H1 (cell line): ENCODE measurements at regions not wholly inside any gene's neighbourhood (a gene's known extent, or its start where the extent isn't known, plus 50 kb on each side); places are given as distances from the start of the nearest gene placed in this dataset.

ENCODE experiments used
- CTCF ChIA-PET: fragments of 300-600 bp; sonication (Branson Sonifier 250); formaldehyde crosslinking; loops from one replicate; lab custom pipeline; 2021; ENCODE audit not compliant: partially characterized antibody; lab: Charles Lee
- POLR2A ChIA-PET: fragments of 300-600 bp; sonication (Branson Sonifier 250); formaldehyde crosslinking; loops from one replicate; lab custom pipeline; 2021; ENCODE audit warnings: inconsistent platforms; ENCODE audit not compliant: partially characterized antibody; lab: Charles Lee
- DNase-seq, 2 experiments: peaks; one replicate each; pipeline versions ENCODE4 v3.0.0 to v3.0.0-alpha.2; 2010 to 2022; ENCODE audit warnings: low spot score in 2 of 2, low read depth in 1 of 2, mixed read lengths in 1 of 2
- FAIRE-seq: peaks from 2 replicates; lab custom pipeline; 2011; peaks lifted over from hg19 to GRCh38; lab: Jason Lieb, UNC
- H2AFZ ChIP-seq: 2 replicates; pipeline ENCODE4 v1.8.1; 2012; ENCODE audit warnings: low read length, inconsistent platforms
- H2AK5ac ChIP-seq: 2 replicates; pipeline ENCODE4 v1.6.1; 2013; ENCODE audit warnings: low read depth, low read length
- H2BK120ac ChIP-seq: replicated peaks from 2 replicates; pipeline ENCODE3; 2013; ENCODE audit warnings: low read depth, low read length, inconsistent platforms
- H2BK12ac ChIP-seq: 2 replicates; pipeline ENCODE4 v1.6.1; 2013; ENCODE audit warnings: low read depth, low read length
- H2BK15ac ChIP-seq: 2 replicates; pipeline ENCODE4 v1.6.1; 2013; ENCODE audit warnings: low read length
- H2BK20ac ChIP-seq: 2 replicates; pipeline ENCODE4 v1.6.1; 2013; ENCODE audit warnings: low read length
- H2BK5ac ChIP-seq: 2 replicates; pipeline ENCODE4 v1.6.1; 2013; ENCODE audit warnings: low read depth, low read length
- H3K14ac ChIP-seq: 2 replicates; pipeline ENCODE4 v1.6.1; 2013; ENCODE audit warnings: inconsistent platforms; ENCODE audit not compliant: insufficient read length
- H3K18ac ChIP-seq: 2 replicates; pipeline ENCODE4 v1.6.1; 2013; ENCODE audit warnings: low read length; ENCODE audit errors: extremely low read depth
- H3K23ac ChIP-seq: 2 replicates; pipeline ENCODE4 v1.6.1; 2013; ENCODE audit warnings: inconsistent platforms; ENCODE audit not compliant: insufficient read length
- H3K23me2 ChIP-seq: 2 replicates; pipeline ENCODE4 v1.6.1; 2013; ENCODE audit warnings: low read depth, low read length
- H3K27ac ChIP-seq: 2 replicates; pipeline ENCODE4 v1.6.1; 2011; ENCODE audit warnings: low read depth, low read length, inconsistent platforms
- H3K27me3 ChIP-seq, 4 experiments: replicated peaks in 1 of 4; 1 replicate in 1 of 4; 2 replicates in 3 of 4; pipeline versions ENCODE4 v1.6.1 to v1.8.1; 2011 to 2013; ENCODE audit warnings: low read length in 3 of 4, mild to moderate bottlenecking in 3 of 4, inconsistent platforms in 2 of 4, mixed read lengths in 2 of 4, moderate library complexity in 1 of 4; ENCODE audit not compliant: control insufficient read depth in 3 of 4, insufficient read depth in 3 of 4; ENCODE audit errors: extremely low read depth in 1 of 4
- H3K36me3 ChIP-seq, 4 experiments: 2 replicates each; pipeline versions ENCODE4 v1.6.1 to v1.8.1; 2011 to 2013; ENCODE audit warnings: mild to moderate bottlenecking in 4 of 4, low read length in 3 of 4, moderate library complexity in 2 of 4, control low read depth in 1 of 4, inconsistent platforms in 1 of 4; ENCODE audit not compliant: insufficient read depth in 4 of 4, control insufficient read depth in 2 of 4
- H3K4ac ChIP-seq: replicated peaks from 2 replicates; pipeline ENCODE3; 2013; ENCODE audit warnings: low read length, low read depth, mixed read lengths, inconsistent platforms; ENCODE audit not compliant: insufficient read length
- H3K4me1 ChIP-seq, 4 experiments: replicated peaks in 1 of 4; 1 replicate in 1 of 4; 2 replicates in 3 of 4; pipeline versions ENCODE4 v1.6.1 to v1.8.1; 2011 to 2013; ENCODE audit warnings: low read length in 3 of 4, inconsistent platforms in 2 of 4, mixed read lengths in 1 of 4; ENCODE audit not compliant: insufficient read depth in 4 of 4, control insufficient read depth in 3 of 4
- H3K4me2 ChIP-seq, 2 experiments: 2 replicates each; pipeline versions ENCODE4 v1.6.1 to v1.8.1; 2011 to 2013; ENCODE audit warnings: low read depth in 2 of 2, low read length in 2 of 2, control low read depth in 1 of 2, inconsistent platforms in 1 of 2, mild to moderate bottlenecking in 1 of 2; ENCODE audit not compliant: insufficient read depth in 1 of 2
- H3K4me3 ChIP-seq, 4 experiments: fragments of 200-600, 300-600 bp in 1 of 4; sonication (generic), shearing (Covaris generic), sonication (Bioruptor Twin) in 1 of 4; 2 replicates each; pipeline versions ENCODE4 v1.5.1 to v1.8.1; 2011 to 2016; ENCODE audit warnings: low read length in 4 of 4, low read depth in 3 of 4, control low read depth in 2 of 4, inconsistent platforms in 2 of 4, mild to moderate bottlenecking in 2 of 4, mixed read lengths in 1 of 4, moderate library complexity in 1 of 4; ENCODE audit not compliant: insufficient read depth in 2 of 4; ENCODE audit errors: extremely low read depth in 1 of 4
- H3K56ac ChIP-seq: replicated peaks from 2 replicates; pipeline ENCODE3; 2013; ENCODE audit warnings: low read depth, mild to moderate bottlenecking, mixed read lengths, low read length, inconsistent platforms; ENCODE audit not compliant: insufficient read length
- H3K79me1 ChIP-seq: 2 replicates; pipeline ENCODE4 v1.6.1; 2013; ENCODE audit warnings: low read depth, low read length, control low read depth
- H3K79me2 ChIP-seq, 2 experiments: 2 replicates each; pipeline versions ENCODE4 v1.6.1 to v1.8.1; 2012 to 2013; ENCODE audit warnings: low read length in 2 of 2, mild to moderate bottlenecking in 2 of 2, inconsistent platforms in 1 of 2; ENCODE audit not compliant: insufficient read depth in 2 of 2, control insufficient read depth in 1 of 2
- H3K9ac ChIP-seq, 4 experiments: replicated peaks in 1 of 4; 1 replicate in 1 of 4; 2 replicates in 3 of 4; pipeline versions ENCODE4 v1.6.1 to v1.8.1; 2011 to 2013; ENCODE audit warnings: low read depth in 3 of 4, low read length in 3 of 4, control low read depth in 2 of 4, mild to moderate bottlenecking in 2 of 4, moderate library complexity in 2 of 4, inconsistent platforms in 1 of 4; ENCODE audit errors: extremely low read depth in 1 of 4
- H3K9me3 ChIP-seq, 2 experiments: 2 replicates each; pipeline versions ENCODE4 v1.6.1 to v1.8.1; 2012 to 2013; ENCODE audit warnings: mild to moderate bottlenecking in 2 of 2, moderate library complexity in 2 of 2, control low read depth in 1 of 2, inconsistent platforms in 1 of 2, low read depth in 1 of 2, low read length in 1 of 2, mixed read lengths in 1 of 2; ENCODE audit not compliant: insufficient read depth in 2 of 2
- H4K20me1 ChIP-seq, 2 experiments: replicated peaks in 1 of 2; 2 replicates each; pipeline versions ENCODE3 to v1.8.1; 2011 to 2013; ENCODE audit warnings: inconsistent platforms in 2 of 2, low read length in 2 of 2, mild to moderate bottlenecking in 1 of 2; ENCODE audit not compliant: insufficient read depth in 2 of 2, control insufficient read depth in 1 of 2
- H4K5ac ChIP-seq: 2 replicates; pipeline ENCODE4 v1.6.1; 2013; ENCODE audit warnings: low read length, low read depth, mixed read lengths, inconsistent platforms; ENCODE audit not compliant: insufficient read length
- H4K8ac ChIP-seq: 2 replicates; pipeline ENCODE4 v1.8.0; 2013; ENCODE audit warnings: mild to moderate bottlenecking, moderate library complexity, low read length, inconsistent platforms; ENCODE audit not compliant: insufficient read depth; ENCODE audit errors: extremely low read depth
- H4K91ac ChIP-seq: replicated peaks from 2 replicates; pipeline ENCODE3; 2013; ENCODE audit warnings: low read length, mixed read lengths, inconsistent platforms; ENCODE audit not compliant: insufficient read length
- CBX8 ChIP-seq: fragments of 300-800, 300-1000 bp; sonication (generic); IDR thresholded peaks from 2 replicates; pipeline ENCODE4 v1.7.1; 2016; ENCODE audit warnings: low read depth, low read length, borderline replicate concordance
- GABPA ChIP-seq: IDR thresholded peaks from 2 replicates; pipeline ENCODE4 v1.6.1; 2011; ENCODE audit warnings: mild to moderate bottlenecking, low read length, moderate library complexity, borderline replicate concordance; ENCODE audit not compliant: insufficient read depth
- RFX5 ChIP-seq: IDR thresholded peaks from 2 replicates; pipeline ENCODE4 v1.6.1; 2011; ENCODE audit warnings: low read depth, low read length, improper control_type of control experiment, borderline replicate concordance
- SIRT6 ChIP-seq: IDR thresholded peaks from one replicate; pipeline ENCODE4 v1.7.1; 2012; ENCODE audit warnings: low read length, inconsistent platforms
- SP2 ChIP-seq: IDR thresholded peaks from 2 replicates; pipeline ENCODE4 v1.6.1; 2012; ENCODE audit warnings: mild to moderate bottlenecking, low read length, inconsistent platforms
- TEAD4 ChIP-seq: IDR thresholded peaks from 2 replicates; pipeline ENCODE4 v1.6.1; 2012; ENCODE audit warnings: low read depth, low read length, inconsistent platforms, mixed read lengths
- YY1 ChIP-seq: IDR thresholded peaks from 2 replicates; pipeline ENCODE4 v1.6.1; 2011; ENCODE audit warnings: low read depth, mild to moderate bottlenecking, low read length
- WGBS, 2 experiments: shearing (Covaris generic) in 1 of 2; methylation state at CpG; one replicate each; pipeline versions ENCODE4 v1.1.6 to v1.1.7; 2013 to 2015; ENCODE audit warnings: low lambda C conversion rate in 2 of 2, mixed read lengths in 2 of 2, inconsistent platforms in 1 of 2, low coverage in 1 of 2, missing lambda C conversion rate in 1 of 2; ENCODE audit not compliant: insufficient replicate concordance in 2 of 2, insufficient coverage in 1 of 2, insufficient read length in 1 of 2; ENCODE audit errors: extremely low coverage in 1 of 2, missing lambda C conversion rate in 1 of 2; 5-methylcytosine and 5-hydroxymethylcytosine counted together

DNA sequence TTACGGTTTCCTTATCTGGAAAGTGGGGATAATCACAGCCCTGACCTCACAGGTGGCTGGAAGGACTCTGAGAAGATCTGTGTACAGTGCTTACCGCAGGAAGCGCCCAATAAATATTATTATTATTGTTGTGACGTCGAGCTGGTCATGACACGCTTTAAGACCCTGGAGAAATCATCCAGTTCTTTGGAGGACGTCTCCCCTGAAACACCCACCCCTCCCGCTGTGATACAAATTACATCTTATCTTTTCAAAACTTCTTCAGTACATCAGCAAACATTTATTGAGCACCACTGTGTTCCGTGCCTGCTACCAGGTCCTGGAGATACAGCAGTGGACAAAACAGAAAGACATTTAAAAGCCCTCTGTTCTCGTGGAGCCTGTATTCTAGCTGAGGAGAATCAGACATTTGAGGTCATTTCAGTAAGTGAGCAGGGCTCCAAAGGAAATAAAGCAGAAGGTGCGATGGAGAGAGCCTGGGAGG, 118.7 kb downstream of the CEBPB start:
- peaks cover 0 to 12% (median 5%) of the 10 kb centered on the region in 4 experiments; a peak in 5 of 7 replicates for H3K4me1 ChIP-seq
- H2BK120ac ChIP-seq = no peak overlapping the region
- H2BK20ac ChIP-seq = 0 out of 2 replicates have a peak overlapping the region, but pooled peaks have one; percentile 32
- H3K9me3 ChIP-seq = no peaks in the 10 kb centered on the region
- peak overlapping the region; percentile 58; the same call in 1 of the 2 replicates for H2AFZ ChIP-seq
- H4K20me1 ChIP-seq = no peaks in the 10 kb centered on the region
- no peak overlapping the region for H3K27ac ChIP-seq
- H2BK15ac ChIP-seq = 0 out of 2 replicates have a peak overlapping the region, but pooled peaks have one; percentile 46
- no peak overlapping the region for H4K5ac ChIP-seq
- H2AK5ac ChIP-seq = no peak overlapping the region
- H4K8ac ChIP-seq = no peak overlapping the region
- DNase-seq (no peak), FAIRE-seq (no peak)
- ChIA-PET CTCF (interaction anchor here (1.0 to 1.8 kb wide), 7 partner anchors 8 to 156 kb away, joined by 3 to 6 read pairs (median 4); no protein-coding TSS in a partner anchor), POLR2A (no interaction called here)
- WGBS, 2 experiments = 78% methylated on average over 11 of the region's 11 CpGs; no CpG with 5 or more reads in 1 of the 2 experiments
- H3K27me3 ChIP-seq = no peaks in the 10 kb centered on the region
- H2BK5ac ChIP-seq = peak overlapping the region; percentile 78; the same call in 1 of the 2 replicates
- no peaks in the 10 kb centered on the region for H3K79me1 ChIP-seq
- H3K23ac ChIP-seq = no peak overlapping the region
- H4K91ac ChIP-seq = peak overlapping the region; percentile 25
- no peak overlapping the region for H3K14ac ChIP-seq
- TF ChIP-seq SIRT6 (no peak), SP2 (no peak), TEAD4 (no peak), GABPA (no peak), RFX5 (no peak), CBX8 (no peak), YY1 (no peak)
- TF ChIP-seq, all 59 proteins: peak for 0
- no peaks in the 10 kb centered on the region for H3K79me2 ChIP-seq
- no peak overlapping the region for H3K56ac ChIP-seq
- peak overlapping the region; percentile 83; the same call in 1 of the 2 replicates for H3K18ac ChIP-seq
- no peak overlapping the region for H3K4me2 ChIP-seq
- H3K36me3 ChIP-seq = no peaks in the 10 kb centered on the region
- peak overlapping the region; percentile 80; the same call in 1 of the 2 replicates for H2BK12ac ChIP-seq
- no peak overlapping the region for H3K9ac ChIP-seq
- no peaks in the 10 kb centered on the region for H3K23me2 ChIP-seq
- H3K4me3 ChIP-seq = no peak overlapping the region
- no peak overlapping the region for H3K4ac ChIP-seq
